ENCODE measurements at regions not wholly inside any gene's neighbourhood (a gene's known extent, or its start where the extent isn't known, plus 50 kb on each side); places are given as distances from the start of the nearest gene placed in this dataset.

- H3K9ac ChIP-seq (ENCODE audit: low read depth, low read length), result no peak overlapping the region
- no peak overlapping the region for H3K23ac ChIP-seq (ENCODE audit: low read depth, low read length)
- H3K27me3 ChIP-seq (ENCODE audit: control insufficient read depth, insufficient read depth, low read length), result no peaks in the 10 kb centered on the region
- H3K4me3 ChIP-seq (ENCODE audit: insufficient read depth, low read depth, low read length), result no peak overlapping the region
- H3K14ac ChIP-seq (replicated peaks; ENCODE audit: low read depth, low read length), result no peak overlapping the region
- H2AK9ac ChIP-seq (replicated peaks; ENCODE audit: low read depth, low read length, poor library complexity), result no peak overlapping the region
- H2BK15ac ChIP-seq (ENCODE audit: low read depth, low read length), result no peak overlapping the region
- H4K20me1 ChIP-seq (ENCODE audit: insufficient read depth, low read length), result no peaks in the 10 kb centered on the region
- H3K56ac ChIP-seq (ENCODE audit: extremely low read depth, insufficient read depth, low read length), result no peak overlapping the region
- in situ Hi-C loops (cut with MboI; ENCODE audit: low sequenced_read_pairs) (no loop called here), dilution Hi-C loops (cut with HindIII; ENCODE audit: low sequenced_read_pairs, unreplicated experiment) (no loop called here), intact Hi-C loops (cut with micrococcal nuclease) (no loop called here)
- no peak overlapping the region for H3K27ac ChIP-seq (ENCODE audit: insufficient read depth, low read length)
- H2BK120ac ChIP-seq (ENCODE audit: low read depth, low read length), result no peak overlapping the region
- DNase-seq (no peak), ATAC-seq (ENCODE audit: low read depth) (no peak)
- CTCF ChIA-PET, result no interaction called here
- no peak overlapping the region for H4K91ac ChIP-seq (ENCODE audit: insufficient read depth, low read depth, low read length)
- H3K18ac ChIP-seq (ENCODE audit: low read depth, low read length), result no peak overlapping the region
- no peak overlapping the region for H4K5ac ChIP-seq (ENCODE audit: low read depth, low read length)
- no peak overlapping the region for H3K4ac ChIP-seq (ENCODE audit: low read depth, low read length)
- H2AFZ ChIP-seq (replicated peaks; ENCODE audit: low read length, poor library complexity), result no peak overlapping the region
- no peaks in the 10 kb centered on the region for H3K36me3 ChIP-seq (ENCODE audit: control insufficient read depth, insufficient read depth, low read length)
- POLR2A ChIA-PET (ENCODE audit: unreplicated experiment), result no interaction called here
- no CpG with 5 or more reads among the region's 8 CpGs for WGBS, 2 experiments (ENCODE audit: extremely low coverage in 2 of 2, insufficient read length in 1 of 2)
- H3K9me1 ChIP-seq (ENCODE audit: insufficient read depth, low read length), result no peaks in the 10 kb centered on the region
- no peak overlapping the region for H2BK20ac ChIP-seq (ENCODE audit: low read depth, low read length)
- no peaks in the 10 kb centered on the region for H3K79me1 ChIP-seq (ENCODE audit: low read depth in 1 of 2, low read length in 2 of 2)
- no peak overlapping the region for H2BK5ac ChIP-seq (ENCODE audit: low read depth, low read length, poor library complexity, severe bottlenecking)
- no peak for TF ChIP-seq RCOR1 (IDR thresholded peaks at IDR 0.05; ENCODE audit: insufficient replicate concordance, low read length)
- no peak for TF ChIP-seq SMC3 (IDR thresholded peaks at IDR 0.05; ENCODE audit: low read depth, low read length)
- no peak for TF ChIP-seq CHD1 (IDR thresholded peaks at IDR 0.05; ENCODE audit: low read depth, low read length)
- no peak for TF ChIP-seq RAD21 (IDR thresholded peaks at IDR 0.05; ENCODE audit: low read length)
- TF ChIP-seq, protein P1, sequence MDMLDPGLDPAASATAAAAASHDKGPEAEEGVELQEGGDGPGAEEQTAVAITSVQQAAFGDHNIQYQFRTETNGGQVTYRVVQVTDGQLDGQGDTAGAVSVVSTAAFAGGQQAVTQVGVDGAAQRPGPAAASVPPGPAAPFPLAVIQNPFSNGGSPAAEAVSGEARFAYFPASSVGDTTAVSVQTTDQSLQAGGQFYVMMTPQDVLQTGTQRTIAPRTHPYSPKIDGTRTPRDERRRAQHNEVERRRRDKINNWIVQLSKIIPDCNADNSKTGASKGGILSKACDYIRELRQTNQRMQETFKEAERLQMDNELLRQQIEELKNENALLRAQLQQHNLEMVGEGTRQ (IDR thresholded peaks at IDR 0.05; ENCODE audit: low read depth, low read length), result no peak
- no peak for TF ChIP-seq NFE2L2 (IDR thresholded peaks at IDR 0.05; ENCODE audit: low read depth, low read length)
- TF ChIP-seq BHLHE40 (IDR thresholded peaks at IDR 0.05; ENCODE audit: low read depth, low read length), result no peak
- TF ChIP-seq CEBPB (IDR thresholded peaks at IDR 0.05; ENCODE audit: low read depth, low read length), result no peak
- TF ChIP-seq POLR2A (IDR thresholded peaks at IDR 0.05; ENCODE audit: low read depth, low read length), result no peak
- TF ChIP-seq ELK1 (IDR thresholded peaks at IDR 0.05; ENCODE audit: borderline replicate concordance, low read depth, low read length), result no peak
- TF ChIP-seq RFX5 (IDR thresholded peaks at IDR 0.05; ENCODE audit: low read depth, low read length), result no peak
- no peak for TF ChIP-seq FOS (IDR thresholded peaks at IDR 0.05; ENCODE audit: low read depth, low read length)
- no peak for TF ChIP-seq CTCF (conservative IDR thresholded peaks at IDR 0.05; ENCODE audit: low read depth, low read length)
- peaks cover 56% of the 10 kb centered on the region for H3K9me3 ChIP-seq (ENCODE audit: control insufficient read depth, insufficient read depth, low read length)
- no peaks in the 10 kb centered on the region for H3K4me1 ChIP-seq (ENCODE audit: control insufficient read depth, insufficient read depth, low read length)
- no peak overlapping the region for H2AK5ac ChIP-seq (ENCODE audit: low read depth, low read length)
- no peak overlapping the region for H3K4me2 ChIP-seq (ENCODE audit: low read depth, low read length)
- BruUV-seq (replicated peaks), result no TSS peak
- H4K8ac ChIP-seq (ENCODE audit: low read depth in 2 of 2, low read length in 2 of 2), result no peak overlapping the region
Measured at GRCh38 chr22:49083607-49084006, 744.1 kb downstream of the BRD1 start.

All from IMR-90 (cell line).